ENCODE measurements at regions not wholly inside any gene's neighbourhood (a gene's known extent, or its start where the extent isn't known, plus 50 kb on each side); places are given as distances from the start of the nearest gene placed in this dataset.

DNA sequence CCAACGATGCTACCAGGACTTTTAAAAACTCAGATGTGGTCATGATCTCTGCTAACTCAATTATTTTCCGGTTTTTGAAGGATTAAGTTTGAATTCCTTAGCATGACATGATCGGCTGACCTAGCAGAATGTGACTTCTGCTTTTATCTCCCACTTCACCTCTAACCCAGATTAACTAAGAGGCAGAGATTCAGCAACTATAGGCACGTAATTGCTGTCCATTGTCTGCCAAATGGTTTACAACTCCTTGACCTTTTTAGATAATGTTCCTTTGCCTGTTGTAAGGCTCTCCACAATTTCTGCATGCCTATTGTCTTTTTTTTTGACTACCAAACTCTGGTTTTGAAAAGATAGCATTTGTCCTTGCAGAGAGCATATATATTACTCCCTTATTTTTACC, 268.2 kb downstream of the BRINP1 start:
- TF ChIP-seq EZH2 (IDR thresholded peaks at IDR 0.05) (no peak), EZH2phosphoT487 (IDR thresholded peaks at IDR 0.05) (no peak)
- TF ChIP-seq, protein P1, sequence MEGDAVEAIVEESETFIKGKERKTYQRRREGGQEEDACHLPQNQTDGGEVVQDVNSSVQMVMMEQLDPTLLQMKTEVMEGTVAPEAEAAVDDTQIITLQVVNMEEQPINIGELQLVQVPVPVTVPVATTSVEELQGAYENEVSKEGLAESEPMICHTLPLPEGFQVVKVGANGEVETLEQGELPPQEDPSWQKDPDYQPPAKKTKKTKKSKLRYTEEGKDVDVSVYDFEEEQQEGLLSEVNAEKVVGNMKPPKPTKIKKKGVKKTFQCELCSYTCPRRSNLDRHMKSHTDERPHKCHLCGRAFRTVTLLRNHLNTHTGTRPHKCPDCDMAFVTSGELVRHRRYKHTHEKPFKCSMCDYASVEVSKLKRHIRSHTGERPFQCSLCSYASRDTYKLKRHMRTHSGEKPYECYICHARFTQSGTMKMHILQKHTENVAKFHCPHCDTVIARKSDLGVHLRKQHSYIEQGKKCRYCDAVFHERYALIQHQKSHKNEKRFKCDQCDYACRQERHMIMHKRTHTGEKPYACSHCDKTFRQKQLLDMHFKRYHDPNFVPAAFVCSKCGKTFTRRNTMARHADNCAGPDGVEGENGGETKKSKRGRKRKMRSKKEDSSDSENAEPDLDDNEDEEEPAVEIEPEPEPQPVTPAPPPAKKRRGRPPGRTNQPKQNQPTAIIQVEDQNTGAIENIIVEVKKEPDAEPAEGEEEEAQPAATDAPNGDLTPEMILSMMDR (IDR thresholded peaks at IDR 0.05): no peak
